HG03565 (cell line): ENCODE measurements at regions not wholly inside any gene's neighbourhood (a gene's known extent, or its start where the extent isn't known, plus 50 kb on each side); places are given as distances from the start of the nearest gene placed in this dataset.

Experiments used
- ATAC-seq: cut with Tn5 transposase; IDR thresholded peaks from one replicate; pipeline ENCODE4 v1.9.1; 2021; ENCODE audit warnings: mild to moderate bottlenecking, moderate library complexity; ENCODE audit not compliant: unreplicated experiment

DNA sequence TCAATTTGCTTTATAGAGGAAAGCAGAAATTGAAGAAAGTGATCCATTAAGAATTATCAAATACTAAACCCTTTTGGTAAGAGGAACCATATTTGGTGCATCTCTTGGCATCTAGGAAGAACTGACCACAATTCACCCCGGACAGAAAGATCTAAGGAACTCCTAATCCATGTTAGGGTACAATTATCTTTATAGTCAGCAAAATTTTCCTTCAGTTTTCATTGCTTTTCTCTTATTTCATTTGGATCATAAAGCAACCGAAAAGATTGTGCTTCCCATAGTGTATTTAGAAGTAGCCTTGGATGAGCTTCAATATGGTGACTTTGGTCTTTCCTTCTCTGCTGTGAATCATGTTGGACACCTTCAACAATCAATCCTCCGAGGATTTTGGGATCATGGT lies 50.1 kb upstream of the IGFBP5 start:
- no peak for ATAC-seq
